ENCODE measurements at regions not wholly inside any gene's neighbourhood (a gene's known extent, or its start where the extent isn't known, plus 50 kb on each side); places are given as distances from the start of the nearest gene placed in this dataset.

GRCh38 chr3:150220799-150221198 lies 187.3 kb upstream of the TSC22D2 start:
- H3K4me1 ChIP-seq, result peaks cover 5% of the 10 kb centered on the region
- 45 to 57% (median 51%) methylated on average over 5 of the region's 5 CpGs for WGBS, 3 donors
- intact Hi-C loops (cut with DNase I), result loop anchor here (2.0 to 5.0 kb wide), 2 partner anchors 283 to 284 kb away; no protein-coding TSS in a partner anchor
- H3K9me3 ChIP-seq, result peaks cover 7% of the 10 kb centered on the region
- DNase-seq (no peak), ATAC-seq (no peak)
- H3K4me3 ChIP-seq, result peak overlapping the region; percentile 56
- no peak overlapping the region for H3K27ac ChIP-seq
- H3K36me3 ChIP-seq (ENCODE audit: insufficient read depth in 1 of 2, low read depth in 1 of 2), result no peaks in the 10 kb centered on the region
- no peaks in the 10 kb centered on the region for H3K27me3 ChIP-seq (ENCODE audit: insufficient read depth in 3 of 3, low read length in 2 of 3)
- TF ChIP-seq, protein P1, sequence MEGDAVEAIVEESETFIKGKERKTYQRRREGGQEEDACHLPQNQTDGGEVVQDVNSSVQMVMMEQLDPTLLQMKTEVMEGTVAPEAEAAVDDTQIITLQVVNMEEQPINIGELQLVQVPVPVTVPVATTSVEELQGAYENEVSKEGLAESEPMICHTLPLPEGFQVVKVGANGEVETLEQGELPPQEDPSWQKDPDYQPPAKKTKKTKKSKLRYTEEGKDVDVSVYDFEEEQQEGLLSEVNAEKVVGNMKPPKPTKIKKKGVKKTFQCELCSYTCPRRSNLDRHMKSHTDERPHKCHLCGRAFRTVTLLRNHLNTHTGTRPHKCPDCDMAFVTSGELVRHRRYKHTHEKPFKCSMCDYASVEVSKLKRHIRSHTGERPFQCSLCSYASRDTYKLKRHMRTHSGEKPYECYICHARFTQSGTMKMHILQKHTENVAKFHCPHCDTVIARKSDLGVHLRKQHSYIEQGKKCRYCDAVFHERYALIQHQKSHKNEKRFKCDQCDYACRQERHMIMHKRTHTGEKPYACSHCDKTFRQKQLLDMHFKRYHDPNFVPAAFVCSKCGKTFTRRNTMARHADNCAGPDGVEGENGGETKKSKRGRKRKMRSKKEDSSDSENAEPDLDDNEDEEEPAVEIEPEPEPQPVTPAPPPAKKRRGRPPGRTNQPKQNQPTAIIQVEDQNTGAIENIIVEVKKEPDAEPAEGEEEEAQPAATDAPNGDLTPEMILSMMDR (IDR thresholded peaks at IDR 0.05), result no peak

DNA sequence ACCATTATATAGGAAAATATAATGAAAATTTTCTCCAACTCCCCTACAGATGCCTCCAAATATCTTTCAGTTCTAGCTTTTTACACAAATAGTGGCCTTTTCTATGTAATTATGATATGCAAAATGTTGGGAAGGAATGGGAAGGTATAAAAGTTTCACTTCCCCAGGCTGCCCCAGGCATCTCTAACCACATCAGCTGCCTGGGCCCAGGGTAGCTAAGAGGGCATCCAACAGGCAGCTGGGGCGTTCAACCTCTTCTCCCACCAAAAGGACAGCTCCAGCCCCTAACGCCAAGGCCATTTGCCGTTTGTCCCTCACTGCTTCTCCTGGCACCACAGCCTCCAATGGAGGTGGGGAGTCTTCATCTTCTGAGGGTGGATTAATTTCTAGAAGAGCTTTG lies 188.1 kb upstream of the TSC22D2 start:
- H3K4me3 ChIP-seq, result no peak overlapping the region
- no peaks in the 10 kb centered on the region for H3K36me3 ChIP-seq (ENCODE audit: insufficient read depth in 1 of 2, low read depth in 1 of 2)
- 70 to 83% (median 78%) methylated on average over 3 of the region's 3 CpGs for WGBS, 3 donors
- TF ChIP-seq, protein P1 (IDR thresholded peaks at IDR 0.05), result no peak
- H3K27ac ChIP-seq, result no peak overlapping the region
- peaks cover 9% of the 10 kb centered on the region for H3K4me1 ChIP-seq
- H3K27me3 ChIP-seq (ENCODE audit: insufficient read depth in 3 of 3, low read length in 2 of 3), result no peaks in the 10 kb centered on the region
- no peak for DNase-seq
- intact Hi-C loops (cut with DNase I), result loop anchor here (2.0 to 5.0 kb wide), 2 partner anchors 283 kb away; no protein-coding TSS in a partner anchor
- H3K9me3 ChIP-seq, result peaks cover 7% of the 10 kb centered on the region
- no peak for ATAC-seq

DNA sequence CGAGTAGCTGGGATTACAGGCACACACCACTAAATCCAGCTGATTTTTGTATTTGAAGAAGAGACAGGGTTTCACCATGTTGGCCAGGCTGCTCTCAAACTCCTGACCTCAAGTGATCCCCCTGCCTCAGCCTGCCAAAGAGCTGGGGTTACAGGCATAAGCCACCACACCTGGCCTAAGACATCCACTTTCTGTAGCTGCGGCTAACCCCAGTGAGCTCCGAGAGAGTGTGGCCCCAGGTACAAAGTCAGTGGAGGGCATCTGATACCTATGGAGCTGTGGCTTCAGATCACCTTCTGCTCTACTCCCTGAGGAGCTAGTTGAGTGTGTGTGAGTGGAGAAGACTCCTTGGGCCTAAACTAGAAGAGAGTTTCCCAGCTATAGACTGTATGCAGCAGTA lies 189.3 kb upstream of the TSC22D2 start:
- 37 to 62% (median 39%) methylated on average over 3 of the region's 3 CpGs for WGBS, 3 donors
- intact Hi-C loops (cut with DNase I), result no loop called here
- ATAC-seq, result no peak
- H3K9me3 ChIP-seq, result peaks cover 7% of the 10 kb centered on the region
- DNase-seq, result no peak
- H3K27ac ChIP-seq, result no peak overlapping the region
- no peaks in the 10 kb centered on the region for H3K36me3 ChIP-seq (ENCODE audit: insufficient read depth in 1 of 2, low read depth in 1 of 2)
- TF ChIP-seq, protein P1 (IDR thresholded peaks at IDR 0.05), result no peak
- peaks cover 9% of the 10 kb centered on the region for H3K4me1 ChIP-seq
- no peaks in the 10 kb centered on the region for H3K27me3 ChIP-seq (ENCODE audit: insufficient read depth in 3 of 3, low read length in 2 of 3)
- H3K4me3 ChIP-seq, result no peak overlapping the region

DNA sequence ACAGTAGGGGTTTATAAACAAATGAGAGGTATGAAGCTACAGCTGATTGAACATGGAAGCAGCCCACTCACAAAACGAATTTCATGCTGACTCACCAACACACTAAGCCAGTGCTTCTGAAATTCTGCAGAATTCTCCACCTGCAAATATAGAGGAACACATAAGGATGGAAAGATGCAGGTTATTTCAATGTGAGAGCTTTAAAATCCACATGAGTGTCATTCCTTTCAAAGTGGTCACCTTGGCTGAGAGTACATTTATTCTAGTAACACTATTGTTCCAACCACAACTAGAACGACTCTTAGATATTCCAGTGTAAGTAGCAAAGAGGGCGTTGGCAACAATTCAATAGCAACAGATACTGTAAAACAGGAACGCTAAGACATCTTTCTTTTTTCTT lies 189.9 kb upstream of the TSC22D2 start:
- TF ChIP-seq, protein P1 (IDR thresholded peaks at IDR 0.05), result no peak
- intact Hi-C loops (cut with DNase I), result no loop called here

GRCh38 chr3:150217691-150218090 lies 190.4 kb upstream of the TSC22D2 start:
- H3K36me3 ChIP-seq (ENCODE audit: insufficient read depth in 1 of 2, low read depth in 1 of 2), result no peaks in the 10 kb centered on the region
- H3K27ac ChIP-seq, result peak overlapping the region; percentile 79
- no peak for ATAC-seq
- H3K27me3 ChIP-seq (ENCODE audit: insufficient read depth in 3 of 3, low read length in 2 of 3), result no peaks in the 10 kb centered on the region
- H3K9me3 ChIP-seq, result peaks cover 7% of the 10 kb centered on the region
- no peak for DNase-seq
- TF ChIP-seq, protein P1 (IDR thresholded peaks at IDR 0.05), result no peak
- intact Hi-C loops (cut with DNase I), result loop anchor here in 1 of 2 donors (2.0 kb wide), 1 partner anchor 249 kb away; no protein-coding TSS in a partner anchor
- H3K4me1 ChIP-seq, result peaks cover 9% of the 10 kb centered on the region
- H3K4me3 ChIP-seq, result no peak overlapping the region
- 79 to 90% (median 79%) methylated on average over 4 of the region's 4 CpGs for WGBS, 3 donors

More for the DNA sequence above, 189.9 kb upstream of the TSC22D2 start:
- no peak overlapping the region for H3K4me3 ChIP-seq
- no peaks in the 10 kb centered on the region for H3K36me3 ChIP-seq (ENCODE audit: insufficient read depth in 1 of 2, low read depth in 1 of 2)
- H3K27ac ChIP-seq, result no peak overlapping the region
- ATAC-seq, result no peak
- 66 to 74% (median 67%) methylated on average over 4 of the region's 4 CpGs for WGBS, 3 donors
- peaks cover 9% of the 10 kb centered on the region for H3K4me1 ChIP-seq
- H3K27me3 ChIP-seq (ENCODE audit: insufficient read depth in 3 of 3, low read length in 2 of 3), result no peaks in the 10 kb centered on the region
- DNase-seq, result no peak
- H3K9me3 ChIP-seq, result peaks cover 7% of the 10 kb centered on the region

Data from psoas muscle (tissue), 7 donors.